ENCODE measurements at regions not wholly inside any gene's neighbourhood (a gene's known extent, or its start where the extent isn't known, plus 50 kb on each side); places are given as distances from the start of the nearest gene placed in this dataset.

GRCh38 chr1:38719880-38720279 lies 139.7 kb downstream of the RRAGC start:
- peaks cover 0 to 5% (median 0%) of the 10 kb centered on the region in 6 donors for H3K4me1 ChIP-seq
- H3K36me3 ChIP-seq: no peaks in the 10 kb centered on the region
- intact Hi-C loops (cut with DNase I; ENCODE audit: low total_unique reads): no loop called here
- no peak overlapping the region for H3K4me3 ChIP-seq
- no peak for DNase-seq
- H3K27ac ChIP-seq: no peak overlapping the region
- peaks cover 0 to 16% (median 0%) of the 10 kb centered on the region in 7 donors for H3K27me3 ChIP-seq (replicated peaks in 1 of 7)
- whole genome bisulfite sequencing, 5 donors: 71 to 77% (median 73%) methylated on average over 7 of the region's 7 CpGs
- no peak for TF ChIP-seq POLR2AphosphoS5 (IDR thresholded peaks at IDR 0.05)
- TF ChIP-seq, protein P1, sequence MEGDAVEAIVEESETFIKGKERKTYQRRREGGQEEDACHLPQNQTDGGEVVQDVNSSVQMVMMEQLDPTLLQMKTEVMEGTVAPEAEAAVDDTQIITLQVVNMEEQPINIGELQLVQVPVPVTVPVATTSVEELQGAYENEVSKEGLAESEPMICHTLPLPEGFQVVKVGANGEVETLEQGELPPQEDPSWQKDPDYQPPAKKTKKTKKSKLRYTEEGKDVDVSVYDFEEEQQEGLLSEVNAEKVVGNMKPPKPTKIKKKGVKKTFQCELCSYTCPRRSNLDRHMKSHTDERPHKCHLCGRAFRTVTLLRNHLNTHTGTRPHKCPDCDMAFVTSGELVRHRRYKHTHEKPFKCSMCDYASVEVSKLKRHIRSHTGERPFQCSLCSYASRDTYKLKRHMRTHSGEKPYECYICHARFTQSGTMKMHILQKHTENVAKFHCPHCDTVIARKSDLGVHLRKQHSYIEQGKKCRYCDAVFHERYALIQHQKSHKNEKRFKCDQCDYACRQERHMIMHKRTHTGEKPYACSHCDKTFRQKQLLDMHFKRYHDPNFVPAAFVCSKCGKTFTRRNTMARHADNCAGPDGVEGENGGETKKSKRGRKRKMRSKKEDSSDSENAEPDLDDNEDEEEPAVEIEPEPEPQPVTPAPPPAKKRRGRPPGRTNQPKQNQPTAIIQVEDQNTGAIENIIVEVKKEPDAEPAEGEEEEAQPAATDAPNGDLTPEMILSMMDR (IDR thresholded peaks at IDR 0.05 in 8 of 11, conservative IDR thresholded peaks at IDR 0.05 in 3 of 11): no peak
- no peak for TF ChIP-seq POLR2A (IDR thresholded peaks at IDR 0.05)
- peaks cover 0 to 17% (median 7%) of the 10 kb centered on the region in 8 donors for H3K9me3 ChIP-seq

GRCh38 chr1:38718031-38718430 lies 141.5 kb downstream of the RRAGC start:
- Histone ChIP-seq H3K27ac (no peak overlapping the region), H3K4me3 (no peak overlapping the region), H3K9me3 (peaks cover 0 to 17% (median 7%) of the 10 kb centered on the region in 8 donors), H3K36me3 (no peaks in the 10 kb centered on the region), H3K4me1 (no peaks in the 10 kb centered on the region), H3K27me3 (replicated peaks in 1 of 7) (peaks cover 0 to 6% (median 0%) of the 10 kb centered on the region in 7 donors)
- intact Hi-C loops (cut with DNase I; ENCODE audit: low total_unique reads): no loop called here
- no peak for TF ChIP-seq POLR2AphosphoS5 (IDR thresholded peaks at IDR 0.05)
- TF ChIP-seq, protein P1 (IDR thresholded peaks at IDR 0.05 in 8 of 11, conservative IDR thresholded peaks at IDR 0.05 in 3 of 11): no peak
- TF ChIP-seq POLR2A (IDR thresholded peaks at IDR 0.05): no peak
- no peak for DNase-seq
- WGBS, 5 donors: 84 to 90% (median 85%) methylated on average over 8 of the region's 8 CpGs

DNA sequence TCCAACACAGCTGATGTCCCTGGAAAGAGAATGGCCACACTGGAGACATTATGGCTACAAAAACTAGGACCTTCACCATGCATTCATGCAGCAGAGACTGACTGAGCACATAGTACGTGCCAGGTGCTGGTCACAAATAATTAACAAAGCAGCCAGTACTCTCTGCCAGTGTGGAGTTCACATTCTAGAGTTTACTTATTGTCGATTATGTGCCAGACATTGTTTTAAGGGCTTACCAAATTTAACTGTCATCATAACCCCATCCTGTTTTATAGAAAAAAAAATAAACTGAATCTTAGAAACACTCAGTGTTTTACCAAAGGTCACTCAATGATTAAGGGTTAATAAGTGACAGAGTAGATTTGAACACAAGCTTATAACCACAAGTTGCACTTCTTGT lies 143.3 kb downstream of the RRAGC start:
- H3K27me3 ChIP-seq (replicated peaks in 1 of 7): peaks cover 0 to 6% (median 0%) of the 10 kb centered on the region in 7 donors
- no peaks in the 10 kb centered on the region for H3K4me1 ChIP-seq
- TF ChIP-seq, protein P1 (IDR thresholded peaks at IDR 0.05 in 8 of 11, conservative IDR thresholded peaks at IDR 0.05 in 3 of 11): no peak
- TF ChIP-seq POLR2A (IDR thresholded peaks at IDR 0.05) (no peak), POLR2AphosphoS5 (IDR thresholded peaks at IDR 0.05) (no peak)
- intact Hi-C loops (cut with DNase I; ENCODE audit: low total_unique reads): no loop called here
- peaks cover 0 to 29% (median 11%) of the 10 kb centered on the region in 8 donors for H3K9me3 ChIP-seq
- 78 to 98% (median 88%) methylated on average over 2 of the region's 2 CpGs for WGBS, 5 donors
- H3K27ac ChIP-seq: no peak overlapping the region
- no peak for DNase-seq
- no peak overlapping the region for H3K4me3 ChIP-seq
- H3K36me3 ChIP-seq: no peaks in the 10 kb centered on the region

- Histone ChIP-seq H3K27me3 (replicated peaks in 1 of 7) (peaks cover 0 to 3% (median 0%) of the 10 kb centered on the region in 7 donors), H3K27ac (no peak overlapping the region), H3K36me3 (no peaks in the 10 kb centered on the region), H3K4me1 (no peaks in the 10 kb centered on the region), H3K4me3 (no peak overlapping the region), H3K9me3 (peaks cover 0 to 33% (median 11%) of the 10 kb centered on the region in 8 donors)
- WGBS, 5 donors: 91 to 97% (median 96%) methylated on average over 9 of the region's 9 CpGs
- TF ChIP-seq, protein P1 (IDR thresholded peaks at IDR 0.05 in 8 of 11, conservative IDR thresholded peaks at IDR 0.05 in 3 of 11): no peak
- TF ChIP-seq POLR2AphosphoS5 (IDR thresholded peaks at IDR 0.05) (no peak), POLR2A (IDR thresholded peaks at IDR 0.05) (no peak)
- intact Hi-C loops (cut with DNase I; ENCODE audit: low total_unique reads): no loop called here
- no peak for DNase-seq
Measured at GRCh38 chr1:38715415-38715814, 144.2 kb downstream of the RRAGC start.

Measured in spleen (tissue), 11 donors.